Hepatocyte (in vitro differentiated cells): ENCODE measurements at regions not wholly inside any gene's neighbourhood (a gene's known extent, or its start where the extent isn't known, plus 50 kb on each side); places are given as distances from the start of the nearest gene placed in this dataset.

Experiments
- EZH2phosphoT487 ChIP-seq: fragments of 200-600 bp; sonication (generic); IDR thresholded peaks from one replicate; pipeline ENCODE4 v1.6.1; 2018; ENCODE audit warnings: antibody characterized with exemption, mild to moderate bottlenecking, low read depth, moderate library complexity; ENCODE audit not compliant: unreplicated experiment, severe bottlenecking
- TF ChIP-seq, protein P1 (sequence below): fragments of 200-600 bp; sonication (generic); IDR thresholded peaks from 2 replicates; pipeline ENCODE4 v1.5.1; 2016; ENCODE audit warnings: antibody characterized with exemption, mild to moderate bottlenecking; ENCODE audit not compliant: poor library complexity

DNA sequence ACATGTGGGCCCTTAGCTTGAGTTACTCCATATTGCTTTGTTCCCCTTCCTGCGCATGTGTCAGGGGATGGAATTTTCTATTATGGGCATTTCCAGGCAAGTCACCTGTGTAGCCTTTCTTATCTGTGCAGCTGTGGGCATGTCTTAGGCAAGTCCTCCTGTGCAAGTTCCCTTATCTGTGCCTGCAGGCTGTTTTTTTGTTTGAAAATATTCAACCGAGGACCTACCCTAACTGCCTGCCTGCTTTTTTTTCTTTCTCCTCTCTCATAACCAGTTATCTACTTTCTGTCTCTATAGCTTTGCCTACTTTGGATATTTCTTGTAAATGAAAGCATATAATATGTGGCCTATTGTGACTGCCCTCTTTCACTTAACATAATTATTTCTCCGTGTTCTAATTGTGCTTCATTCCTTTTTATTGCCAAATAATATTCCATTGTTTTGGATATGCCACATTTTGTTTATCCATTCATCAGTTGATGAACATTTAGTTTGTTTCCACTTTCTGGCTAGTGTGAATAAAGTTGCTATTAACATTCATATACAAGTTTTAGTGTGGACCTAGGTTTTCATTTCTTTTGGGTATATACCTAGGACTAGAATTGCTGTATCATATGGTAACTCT is 83.6 kb upstream of the CADM1 start:
- TF ChIP-seq, protein P1, sequence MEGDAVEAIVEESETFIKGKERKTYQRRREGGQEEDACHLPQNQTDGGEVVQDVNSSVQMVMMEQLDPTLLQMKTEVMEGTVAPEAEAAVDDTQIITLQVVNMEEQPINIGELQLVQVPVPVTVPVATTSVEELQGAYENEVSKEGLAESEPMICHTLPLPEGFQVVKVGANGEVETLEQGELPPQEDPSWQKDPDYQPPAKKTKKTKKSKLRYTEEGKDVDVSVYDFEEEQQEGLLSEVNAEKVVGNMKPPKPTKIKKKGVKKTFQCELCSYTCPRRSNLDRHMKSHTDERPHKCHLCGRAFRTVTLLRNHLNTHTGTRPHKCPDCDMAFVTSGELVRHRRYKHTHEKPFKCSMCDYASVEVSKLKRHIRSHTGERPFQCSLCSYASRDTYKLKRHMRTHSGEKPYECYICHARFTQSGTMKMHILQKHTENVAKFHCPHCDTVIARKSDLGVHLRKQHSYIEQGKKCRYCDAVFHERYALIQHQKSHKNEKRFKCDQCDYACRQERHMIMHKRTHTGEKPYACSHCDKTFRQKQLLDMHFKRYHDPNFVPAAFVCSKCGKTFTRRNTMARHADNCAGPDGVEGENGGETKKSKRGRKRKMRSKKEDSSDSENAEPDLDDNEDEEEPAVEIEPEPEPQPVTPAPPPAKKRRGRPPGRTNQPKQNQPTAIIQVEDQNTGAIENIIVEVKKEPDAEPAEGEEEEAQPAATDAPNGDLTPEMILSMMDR = no peak
- TF ChIP-seq EZH2phosphoT487 = no peak
